GM21423 (cell line): ENCODE measurements at regions not wholly inside any gene's neighbourhood (a gene's known extent, or its start where the extent isn't known, plus 50 kb on each side); places are given as distances from the start of the nearest gene placed in this dataset.
"Not testable (repeated sequence)": the region's sequence is repeated elsewhere in the genome, so short reads cannot be mapped to it uniquely, and the experiment has no call there.

ENCODE experiments used
- ATAC-seq: cut with Tn5 transposase; IDR thresholded peaks from one replicate; pipeline ENCODE4 v1.9.1; 2021; ENCODE audit warnings: mild to moderate bottlenecking, moderate library complexity; ENCODE audit not compliant: unreplicated experiment

GRCh38 chr7:19549246-19549645 lies 159.6 kb downstream of the POLR1F start:
- not testable (repeated sequence) for ATAC-seq

DNA sequence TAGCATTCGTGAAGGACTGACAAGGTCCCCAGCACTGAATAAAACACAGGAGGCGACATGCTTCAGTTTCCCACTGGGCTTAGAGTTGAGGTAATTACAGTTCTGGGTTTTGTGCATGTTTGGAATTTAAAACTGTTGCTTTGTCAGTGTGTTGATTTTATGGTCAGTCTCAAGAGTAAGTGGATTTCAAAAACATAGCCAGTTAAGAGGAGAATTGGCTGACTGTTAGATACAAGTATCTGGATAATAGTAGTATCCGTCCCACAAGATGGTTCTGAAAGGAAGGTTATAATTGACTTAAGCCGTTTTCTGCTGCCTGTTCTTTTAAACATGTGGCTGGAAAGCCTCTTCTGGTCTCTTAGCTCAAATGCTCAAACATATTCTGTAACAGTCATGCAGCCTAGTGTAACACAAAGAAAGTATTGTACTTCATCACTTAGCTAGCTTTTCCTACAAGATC lies 170.9 kb downstream of the POLR1F start:
- ATAC-seq, result no peak

GRCh38 chr7:19533266-19533665 lies 175.6 kb downstream of the POLR1F start:
- no peak for ATAC-seq

DNA sequence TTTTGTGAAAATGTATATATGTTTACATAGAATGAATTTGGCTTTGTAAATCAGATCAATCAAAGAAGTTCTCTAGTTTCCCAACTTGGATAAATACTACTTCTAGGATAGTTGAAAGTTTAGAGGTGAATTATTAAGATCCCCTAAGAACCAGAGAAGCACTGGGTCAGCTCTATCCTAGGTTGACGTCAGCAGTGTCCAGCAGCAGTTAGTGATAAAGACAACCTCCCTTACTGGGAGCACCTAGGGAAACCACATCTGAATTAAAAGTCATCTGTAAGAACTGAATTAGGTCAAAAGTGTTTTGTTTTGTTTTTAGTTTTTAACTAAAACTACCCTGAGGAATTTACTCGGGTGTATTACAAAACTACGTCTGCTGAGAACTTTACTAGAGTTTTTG lies 178.0 kb downstream of the POLR1F start:
- no peak for ATAC-seq

GRCh38 chr7:19530261-19530660 lies 178.6 kb downstream of the POLR1F start:
- no peak for ATAC-seq

GRCh38 chr7:19526639-19527038 lies 182.2 kb downstream of the POLR1F start:
- ATAC-seq, result no peak

- no peak for ATAC-seq
Observed at GRCh38 chr7:19522486-19522885, 186.4 kb downstream of the POLR1F start.

DNA sequence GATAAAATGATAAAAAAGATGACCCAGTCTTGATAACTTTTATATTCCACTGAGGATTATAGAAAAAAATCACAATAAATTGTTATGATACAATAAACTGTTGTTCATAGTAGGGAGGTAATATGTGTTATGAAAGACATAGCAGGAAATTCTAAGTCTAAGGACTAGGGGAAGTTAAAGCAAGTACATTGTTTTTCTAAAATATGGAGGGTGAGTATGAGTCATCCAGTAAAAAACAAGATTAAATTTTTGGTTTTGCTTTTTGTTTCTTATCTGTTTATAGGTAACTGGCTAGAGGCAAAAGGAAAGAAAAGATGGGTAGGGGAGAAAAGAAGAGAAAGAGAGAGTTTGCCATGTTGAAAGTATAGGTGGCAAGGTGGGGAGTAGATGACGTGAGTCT lies 188.4 kb downstream of the POLR1F start:
- ATAC-seq, result no peak

DNA sequence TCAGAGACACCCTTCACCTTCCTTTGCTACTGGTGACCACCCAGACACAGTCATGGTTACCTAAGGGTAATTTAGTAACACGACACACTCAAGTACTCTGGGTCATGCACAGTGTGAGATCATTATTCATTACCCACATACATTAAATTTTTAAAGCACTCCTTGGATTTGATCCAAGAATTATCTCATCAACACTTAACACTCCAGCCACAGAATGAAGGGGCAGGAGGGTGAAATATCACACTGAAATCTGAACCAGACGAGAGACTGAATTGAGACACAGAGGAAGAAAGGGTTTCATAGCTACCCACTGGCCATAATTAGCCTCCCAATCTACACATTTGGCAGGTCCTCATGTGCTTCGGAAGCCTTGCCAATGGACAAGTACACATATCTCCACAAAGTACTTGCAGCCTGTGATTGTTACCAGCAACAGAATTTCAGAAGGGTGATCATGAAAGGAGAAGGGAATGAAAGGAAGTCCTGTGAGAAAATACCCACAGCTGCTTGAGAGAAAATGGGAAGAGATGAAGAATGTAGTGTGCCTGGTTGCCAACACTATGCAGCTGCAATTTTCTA lies 189.3 kb downstream of the POLR1F start:
- no peak for ATAC-seq

DNA sequence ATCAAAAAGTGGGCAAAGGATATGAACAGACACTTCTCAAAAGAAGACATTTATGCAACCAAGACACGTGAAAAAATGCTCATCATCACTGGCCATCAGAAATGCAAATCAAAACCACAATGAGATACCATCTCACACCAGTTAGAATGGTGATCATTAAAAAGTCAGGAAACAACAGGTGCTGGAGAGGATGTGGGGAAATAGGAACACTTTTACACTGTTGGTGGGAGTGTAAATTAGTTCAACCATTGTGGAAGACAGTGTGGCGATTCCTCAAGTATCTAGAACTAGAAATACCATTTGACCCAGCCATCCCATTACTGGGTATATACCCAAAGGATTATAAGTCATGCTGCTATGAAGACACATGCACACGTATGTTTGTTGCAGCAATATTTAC lies 191.3 kb downstream of the POLR1F start:
- ATAC-seq, result not testable (repeated sequence)

GRCh38 chr7:19508821-19509220 lies 200.0 kb downstream of the POLR1F start:
- ATAC-seq, result no peak

- no peak for ATAC-seq
Observed at GRCh38 chr7:19508124-19508523, 200.7 kb downstream of the POLR1F start.

DNA sequence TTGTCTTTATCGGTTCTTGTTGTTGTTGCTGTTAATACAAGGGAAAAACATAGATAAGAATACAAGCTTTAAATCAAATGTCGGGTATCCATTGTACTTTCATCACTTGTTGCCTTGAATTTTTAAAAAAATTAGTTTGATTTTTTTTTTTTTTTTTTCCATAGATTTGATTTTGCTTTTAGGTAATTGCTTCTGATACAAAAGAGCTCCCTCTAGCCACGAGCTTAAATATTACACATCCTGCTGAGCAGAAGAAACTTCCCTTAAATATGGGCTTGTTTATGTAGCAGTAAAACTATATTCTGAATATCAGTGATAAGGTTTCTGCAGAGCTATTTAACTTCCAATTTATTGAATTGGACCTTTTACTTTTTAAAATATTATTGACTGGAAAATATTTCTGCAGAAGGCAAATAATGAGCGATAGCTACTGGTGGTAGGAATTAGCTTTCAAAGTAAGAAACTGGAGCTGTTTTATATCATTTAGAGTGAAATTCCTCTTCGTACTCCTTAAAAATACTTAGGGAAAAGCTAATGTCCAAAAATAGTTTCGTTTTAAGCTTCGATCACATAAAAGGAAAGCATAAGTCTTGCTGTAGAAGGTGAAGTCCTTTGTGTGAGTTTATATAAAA lies 216.9 kb downstream of the POLR1F start:
- no peak for ATAC-seq

DNA sequence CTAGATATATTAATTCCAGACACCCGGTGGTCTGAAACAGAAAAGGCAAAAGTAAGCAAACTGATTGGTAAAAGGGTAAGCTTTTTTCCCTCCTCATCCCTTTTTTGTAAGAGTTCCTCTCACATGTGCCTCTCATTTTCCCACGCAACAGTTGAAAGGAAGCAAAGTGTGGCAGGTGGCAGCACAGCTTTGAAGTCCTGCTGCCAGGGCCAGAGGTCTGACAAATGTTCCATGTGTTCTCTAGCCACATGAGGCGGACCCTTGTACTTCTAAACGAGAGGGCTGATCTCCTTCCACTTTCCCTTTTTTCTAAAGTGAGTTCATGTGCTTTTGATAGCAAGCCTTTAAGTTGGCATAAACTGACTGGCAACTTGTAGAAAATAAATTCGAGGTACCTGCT lies 217.5 kb downstream of the POLR1F start:
- ATAC-seq, result no peak

GRCh38 chr7:19489162-19489820 lies 219.5 kb downstream of the POLR1F start:
- no peak for ATAC-seq

DNA sequence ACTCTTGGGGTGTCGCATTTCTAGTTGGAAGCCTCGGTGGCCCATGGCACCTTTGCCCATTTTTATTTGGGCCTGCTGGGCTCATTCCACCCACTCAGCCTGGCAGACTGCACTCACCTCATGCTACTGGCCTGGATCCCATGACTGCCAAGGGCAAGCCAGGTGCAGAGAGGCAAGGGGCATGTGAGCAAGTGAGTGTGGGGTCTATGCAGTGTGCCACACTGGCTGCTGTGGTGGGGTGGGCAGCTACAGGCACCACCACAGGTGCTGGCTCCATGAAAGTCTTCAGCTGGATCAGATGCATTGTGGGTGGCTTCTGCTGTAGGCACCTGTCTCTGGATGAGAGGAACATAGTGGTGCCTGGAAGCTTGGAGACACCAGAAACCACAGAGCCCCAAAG lies 220.8 kb downstream of the POLR1F start:
- no peak for ATAC-seq

- no peak for ATAC-seq
Observed at GRCh38 chr7:19482628-19483027, 226.2 kb downstream of the POLR1F start.

GRCh38 chr7:19480383-19480782 lies 228.5 kb downstream of the POLR1F start:
- ATAC-seq, result no peak

DNA sequence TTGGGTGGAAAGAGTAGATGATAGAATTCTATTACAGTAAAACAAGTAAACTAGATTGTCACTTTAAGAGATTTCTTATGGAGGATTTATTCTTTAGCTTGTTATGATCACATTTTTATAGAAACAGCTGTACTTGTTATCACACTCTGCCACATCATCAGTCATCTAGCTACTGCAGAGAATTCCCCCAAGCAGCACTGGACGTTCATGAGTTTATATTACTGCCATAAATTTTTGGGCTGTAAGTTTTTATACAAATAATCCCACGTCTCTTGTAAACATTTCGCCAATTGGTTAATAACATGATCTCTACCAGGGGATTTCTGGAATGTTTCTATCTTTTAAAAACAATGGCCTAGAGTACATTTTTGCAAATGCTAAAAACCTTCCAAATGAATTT lies 238.8 kb downstream of the POLR1F start:
- ATAC-seq, result no peak

GRCh38 chr7:19465861-19466260 lies 243.0 kb downstream of the POLR1F start:
- ATAC-seq, result no peak

GRCh38 chr7:19464751-19465150 lies 244.1 kb downstream of the POLR1F start:
- no peak for ATAC-seq

- no peak for ATAC-seq
Observed at GRCh38 chr7:19464241-19464640, 244.6 kb downstream of the POLR1F start.
